ENCODE measurements at regions not wholly inside any gene's neighbourhood (a gene's known extent, or its start where the extent isn't known, plus 50 kb on each side); places are given as distances from the start of the nearest gene placed in this dataset.

GRCh38 chr3:18579661-18580060, 154.5 kb upstream of the SATB1 start:
- H3K9me3 ChIP-seq = no peaks in the 10 kb centered on the region
- no peaks in the 10 kb centered on the region for H3K36me3 ChIP-seq
- H3K27ac ChIP-seq = no peak overlapping the region
- DNase-seq (ENCODE audit: low spot score in 2 of 2) = no peak
- TF ChIP-seq CTCF (IDR thresholded peaks at IDR 0.05) = no peak
- intact Hi-C loops (cut with DNase I) = no loop called here
- no peaks in the 10 kb centered on the region for H3K4me1 ChIP-seq
- H3K4me3 ChIP-seq = no peak overlapping the region
- no peaks in the 10 kb centered on the region for H3K27me3 ChIP-seq

GRCh38 chr3:18575573-18575972, 150.4 kb upstream of the SATB1 start:
- no peak for TF ChIP-seq CTCF (IDR thresholded peaks at IDR 0.05)

GRCh38 chr3:18572809-18573208, 147.7 kb upstream of the SATB1 start:
- DNase-seq (ENCODE audit: low spot score in 2 of 2) = no peak

More at GRCh38 chr3:18575573-18575972, 150.4 kb upstream of the SATB1 start:
- DNase-seq (ENCODE audit: low spot score in 2 of 2) = no peak
- Histone ChIP-seq H3K27me3 (no peaks in the 10 kb centered on the region), H3K4me1 (no peaks in the 10 kb centered on the region), H3K27ac (no peak overlapping the region), H3K36me3 (no peaks in the 10 kb centered on the region), H3K9me3 (no peaks in the 10 kb centered on the region), H3K4me3 (no peak overlapping the region)
- intact Hi-C loops (cut with DNase I) = no loop called here

GRCh38 chr3:18567293-18567692, 142.2 kb upstream of the SATB1 start:
- H3K4me1 ChIP-seq = no peaks in the 10 kb centered on the region
- no peak overlapping the region for H3K27ac ChIP-seq
- H3K9me3 ChIP-seq = no peaks in the 10 kb centered on the region
- intact Hi-C loops (cut with DNase I) = no loop called here
- no peak for TF ChIP-seq CTCF (IDR thresholded peaks at IDR 0.05)
- DNase-seq (ENCODE audit: low spot score in 2 of 2) = no peak
- no peak overlapping the region for H3K4me3 ChIP-seq
- no peaks in the 10 kb centered on the region for H3K27me3 ChIP-seq
- no peaks in the 10 kb centered on the region for H3K36me3 ChIP-seq

More at GRCh38 chr3:18572809-18573208, 147.7 kb upstream of the SATB1 start:
- no peaks in the 10 kb centered on the region for H3K36me3 ChIP-seq
- intact Hi-C loops (cut with DNase I) = no loop called here
- no peak overlapping the region for H3K4me3 ChIP-seq
- TF ChIP-seq CTCF (IDR thresholded peaks at IDR 0.05) = no peak
- H3K9me3 ChIP-seq = no peaks in the 10 kb centered on the region
- no peaks in the 10 kb centered on the region for H3K4me1 ChIP-seq
- H3K27me3 ChIP-seq = no peaks in the 10 kb centered on the region
- H3K27ac ChIP-seq = no peak overlapping the region

DNA sequence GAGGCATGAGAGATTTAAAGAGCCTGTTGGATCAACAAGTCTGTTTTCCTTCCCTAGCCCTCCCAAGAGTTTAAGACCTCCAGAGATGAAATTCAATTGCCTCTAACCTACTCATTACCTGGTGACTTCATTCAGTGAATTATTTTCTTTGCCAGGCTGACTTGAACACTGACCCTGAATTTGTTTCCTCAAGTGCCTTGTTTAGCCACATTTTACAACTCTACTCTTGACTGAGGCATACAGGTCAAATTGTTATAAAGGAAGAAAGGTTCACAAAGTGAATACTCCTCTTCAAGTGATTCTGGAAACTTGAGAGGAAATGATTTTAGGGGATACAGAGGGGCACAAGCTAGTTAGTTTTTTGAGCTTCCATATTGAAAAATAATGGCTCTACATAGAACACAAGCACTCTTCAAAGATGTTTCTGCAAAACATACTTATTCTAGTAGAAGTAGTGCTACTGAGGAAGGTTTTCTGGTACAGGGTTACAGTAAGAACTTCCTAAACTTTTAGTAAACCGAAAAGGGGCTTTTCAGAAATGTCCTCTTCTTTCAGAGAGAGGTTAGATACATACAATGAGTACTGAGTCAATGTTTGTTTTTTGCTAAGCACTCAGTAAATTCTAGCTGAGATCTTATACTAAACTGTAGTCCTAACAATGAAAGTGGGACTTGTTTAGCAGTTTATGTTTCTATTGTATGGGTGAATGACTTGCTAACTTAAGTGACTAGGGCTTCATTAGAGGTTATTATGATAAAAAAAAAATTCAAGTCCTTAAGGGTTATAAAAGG, 137.4 kb upstream of the SATB1 start:
- Histone ChIP-seq H3K27me3 (no peaks in the 10 kb centered on the region), H3K36me3 (no peaks in the 10 kb centered on the region), H3K4me3 (no peak overlapping the region), H3K4me1 (no peaks in the 10 kb centered on the region), H3K27ac (no peak overlapping the region), H3K9me3 (no peaks in the 10 kb centered on the region)
- intact Hi-C loops (cut with DNase I) = no loop called here
- DNase-seq (ENCODE audit: low spot score in 2 of 2) = no peak
- no peak for TF ChIP-seq CTCF (IDR thresholded peaks at IDR 0.05)

Data from ascending aorta (tissue), 2 donors.